KMS-11 (cell line): ENCODE measurements at regions not wholly inside any gene's neighbourhood (a gene's known extent, or its start where the extent isn't known, plus 50 kb on each side); places are given as distances from the start of the nearest gene placed in this dataset.

ENCODE experiments used
- H2AFZ ChIP-seq: fragments of 200-600 bp; sonication (generic); 2 replicates; pipeline ENCODE4 v1.6.1; 2016; ENCODE audit warnings: antibody characterized with exemption, mixed run types, low read depth
- H3K27ac ChIP-seq: fragments of 200-600 bp; sonication (generic); 2 replicates; pipeline ENCODE4 v1.6.1; 2016; ENCODE audit warnings: mild to moderate bottlenecking, mixed run types
- H3K27me3 ChIP-seq: fragments of 200-600 bp; sonication (generic); 2 replicates; pipeline ENCODE4 v1.6.1; 2017; ENCODE audit warnings: mild to moderate bottlenecking, low read depth, mixed run types, moderate library complexity; ENCODE audit not compliant: insufficient read depth
- H3K36me3 ChIP-seq: fragments of 200-600 bp; sonication (generic); 2 replicates; pipeline ENCODE4 v1.6.1; 2017; ENCODE audit warnings: mild to moderate bottlenecking, mixed run types; ENCODE audit not compliant: insufficient read depth
- H3K4me1 ChIP-seq: fragments of 200-600 bp; sonication (generic); 2 replicates; pipeline ENCODE4 v1.6.1; 2016; ENCODE audit warnings: mild to moderate bottlenecking, low read depth, mixed run types; ENCODE audit not compliant: poor library complexity, severe bottlenecking
- H3K4me2 ChIP-seq: fragments of 200-600 bp; sonication (generic); 2 replicates; pipeline ENCODE4 v1.7.0; 2016; ENCODE audit warnings: mild to moderate bottlenecking, mixed run types
- H3K4me3 ChIP-seq: fragments of 200-600 bp; sonication (generic); IDR thresholded peaks from 2 replicates; pipeline ENCODE4 v1.6.1; 2017; ENCODE audit warnings: low read depth, low read length, mixed read lengths; ENCODE audit not compliant: insufficient read depth
- H3K79me2 ChIP-seq: fragments of 200-600 bp; sonication (generic); 2 replicates; pipeline ENCODE4 v1.6.1; 2016; ENCODE audit warnings: low read depth, mixed run types; ENCODE audit not compliant: insufficient read depth
- H3K9ac ChIP-seq: fragments of 200-600 bp; sonication (generic); 2 replicates; pipeline ENCODE4 v1.6.1; 2016; ENCODE audit warnings: mild to moderate bottlenecking, mixed run types
- H4K20me1 ChIP-seq: fragments of 200-600 bp; sonication (generic); 2 replicates; pipeline ENCODE4 v1.6.1; 2016; ENCODE audit warnings: mild to moderate bottlenecking, mixed run types; ENCODE audit not compliant: insufficient read depth
- CTCF ChIP-seq: fragments of 200-600 bp; sonication (generic); conservative IDR thresholded peaks from 2 replicates; pipeline ENCODE4 v1.6.1; 2017; ENCODE audit warnings: low read depth, mild to moderate bottlenecking, antibody characterized with exemption, low read length, moderate library complexity, mixed read lengths

- H4K20me1 ChIP-seq: no peaks in the 10 kb centered on the region
- H3K27ac ChIP-seq: no peak overlapping the region
- H3K4me1 ChIP-seq: no peaks in the 10 kb centered on the region
- no peak overlapping the region for H2AFZ ChIP-seq
- H3K4me3 ChIP-seq: no peak overlapping the region
- H3K79me2 ChIP-seq: no peaks in the 10 kb centered on the region
- no peak for TF ChIP-seq CTCF
- no peaks in the 10 kb centered on the region for H3K27me3 ChIP-seq
- no peak overlapping the region for H3K9ac ChIP-seq
- H3K4me2 ChIP-seq: no peak overlapping the region
- H3K36me3 ChIP-seq: no peaks in the 10 kb centered on the region
Measured at GRCh38 chr9:24464319-24464951, 81.3 kb downstream of the IZUMO3 start.

DNA sequence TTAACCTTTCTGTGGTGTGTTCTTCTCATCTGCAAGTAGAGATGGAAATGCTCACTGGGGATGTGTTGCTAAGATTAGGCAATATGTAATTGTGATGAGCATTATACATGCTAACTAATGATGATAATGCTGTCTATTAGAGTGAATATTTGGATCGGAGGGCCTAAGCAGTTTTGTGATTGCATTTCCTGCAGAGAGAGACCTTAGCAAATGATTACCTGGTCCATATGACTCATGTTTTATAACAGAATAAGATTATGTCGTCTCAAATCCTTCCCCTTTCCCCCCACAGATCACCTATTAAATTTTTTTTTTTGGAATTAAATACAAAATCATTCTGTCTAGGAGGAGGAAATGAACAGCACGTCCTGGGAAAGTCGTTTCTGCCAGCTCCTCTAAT is 82.7 kb downstream of the IZUMO3 start:
- H3K27me3 ChIP-seq: no peaks in the 10 kb centered on the region
- no peaks in the 10 kb centered on the region for H3K36me3 ChIP-seq
- H3K4me2 ChIP-seq: no peak overlapping the region
- no peak overlapping the region for H2AFZ ChIP-seq
- no peak overlapping the region for H3K27ac ChIP-seq
- no peaks in the 10 kb centered on the region for H3K4me1 ChIP-seq
- no peak overlapping the region for H3K9ac ChIP-seq
- H3K79me2 ChIP-seq: no peaks in the 10 kb centered on the region
- no peaks in the 10 kb centered on the region for H4K20me1 ChIP-seq
- H3K4me3 ChIP-seq: no peak overlapping the region
- no peak for TF ChIP-seq CTCF

GRCh38 chr9:24460781-24461180 is 84.9 kb downstream of the IZUMO3 start:
- no peak overlapping the region for H3K4me3 ChIP-seq
- H4K20me1 ChIP-seq: no peaks in the 10 kb centered on the region
- no peaks in the 10 kb centered on the region for H3K79me2 ChIP-seq
- no peak overlapping the region for H3K4me2 ChIP-seq
- no peak overlapping the region for H3K9ac ChIP-seq
- no peak for TF ChIP-seq CTCF
- no peaks in the 10 kb centered on the region for H3K36me3 ChIP-seq
- H3K4me1 ChIP-seq: no peaks in the 10 kb centered on the region
- no peak overlapping the region for H2AFZ ChIP-seq
- H3K27me3 ChIP-seq: no peaks in the 10 kb centered on the region
- H3K27ac ChIP-seq: no peak overlapping the region

- no peaks in the 10 kb centered on the region for H3K79me2 ChIP-seq
- no peaks in the 10 kb centered on the region for H3K27me3 ChIP-seq
- H3K4me3 ChIP-seq: no peak overlapping the region
- no peak overlapping the region for H2AFZ ChIP-seq
- H4K20me1 ChIP-seq: no peaks in the 10 kb centered on the region
- no peak overlapping the region for H3K9ac ChIP-seq
- no peak overlapping the region for H3K4me2 ChIP-seq
- TF ChIP-seq CTCF: no peak
- H3K27ac ChIP-seq: no peak overlapping the region
- no peaks in the 10 kb centered on the region for H3K36me3 ChIP-seq
- H3K4me1 ChIP-seq: no peaks in the 10 kb centered on the region
Measured at GRCh38 chr9:24459953-24460352, 85.7 kb downstream of the IZUMO3 start.
